ENCODE measurements at regions not wholly inside any gene's neighbourhood (a gene's known extent, or its start where the extent isn't known, plus 50 kb on each side); places are given as distances from the start of the nearest gene placed in this dataset.

DNA sequence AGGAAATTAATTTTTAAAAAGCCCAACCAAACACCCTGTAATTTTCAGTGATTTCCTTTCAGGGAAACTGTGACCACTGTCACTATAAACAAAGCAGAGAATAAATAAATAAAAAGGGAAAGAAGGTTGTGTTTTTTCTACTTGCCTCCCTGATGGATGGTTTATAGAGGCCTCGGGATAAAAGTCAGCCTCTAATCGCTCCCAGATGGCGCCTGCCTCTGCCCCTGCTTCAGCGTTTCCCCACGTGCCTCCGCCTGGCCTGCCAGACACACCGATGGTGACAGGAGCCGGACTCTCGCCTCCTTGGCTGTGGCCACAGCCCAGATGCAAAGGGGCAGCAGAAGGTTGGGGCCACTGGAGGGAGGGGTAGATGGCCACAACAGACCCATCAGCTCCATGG is 327.7 kb downstream of the CDC5L start:
- ChIA-PET CTCF (no interaction called here), POLR2A (no interaction called here)

DNA sequence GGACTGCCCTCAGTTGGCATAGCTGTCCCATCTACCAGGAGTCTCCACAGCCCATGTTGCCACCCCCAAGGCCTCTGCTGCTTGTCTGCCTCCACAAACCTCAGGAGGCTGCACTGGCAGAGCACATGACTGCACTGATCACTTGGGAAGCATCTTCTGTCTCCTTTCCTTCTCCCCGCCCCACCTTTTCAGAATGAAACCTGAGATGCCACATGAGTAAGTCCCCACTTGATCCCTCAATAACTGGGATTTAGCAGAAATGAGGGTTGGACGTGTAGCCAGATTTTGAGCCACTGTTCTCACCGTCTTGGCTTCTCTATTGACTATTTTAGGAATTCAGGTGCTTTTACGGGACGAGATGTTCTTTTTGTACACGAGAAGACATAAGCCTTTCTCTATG is 328.4 kb downstream of the CDC5L start:
- BruUV-seq (replicated peaks) = no TSS peak
- POLR2A ChIA-PET = no interaction called here
- intact Hi-C loops (cut with micrococcal nuclease; ENCODE audit: unreplicated experiment) = no loop called here
- TF ChIP-seq SIN3A (IDR thresholded peaks at IDR 0.05; ENCODE audit: borderline replicate concordance, insufficient read depth, low read depth, low read length) (no peak), POLR2AphosphoS5 (IDR thresholded peaks at IDR 0.05; ENCODE audit: low read depth, low read length) (no peak), TCF7L2 (IDR thresholded peaks at IDR 0.05; ENCODE audit: low read depth, low read length) (no peak)
- TF ChIP-seq, protein P1, sequence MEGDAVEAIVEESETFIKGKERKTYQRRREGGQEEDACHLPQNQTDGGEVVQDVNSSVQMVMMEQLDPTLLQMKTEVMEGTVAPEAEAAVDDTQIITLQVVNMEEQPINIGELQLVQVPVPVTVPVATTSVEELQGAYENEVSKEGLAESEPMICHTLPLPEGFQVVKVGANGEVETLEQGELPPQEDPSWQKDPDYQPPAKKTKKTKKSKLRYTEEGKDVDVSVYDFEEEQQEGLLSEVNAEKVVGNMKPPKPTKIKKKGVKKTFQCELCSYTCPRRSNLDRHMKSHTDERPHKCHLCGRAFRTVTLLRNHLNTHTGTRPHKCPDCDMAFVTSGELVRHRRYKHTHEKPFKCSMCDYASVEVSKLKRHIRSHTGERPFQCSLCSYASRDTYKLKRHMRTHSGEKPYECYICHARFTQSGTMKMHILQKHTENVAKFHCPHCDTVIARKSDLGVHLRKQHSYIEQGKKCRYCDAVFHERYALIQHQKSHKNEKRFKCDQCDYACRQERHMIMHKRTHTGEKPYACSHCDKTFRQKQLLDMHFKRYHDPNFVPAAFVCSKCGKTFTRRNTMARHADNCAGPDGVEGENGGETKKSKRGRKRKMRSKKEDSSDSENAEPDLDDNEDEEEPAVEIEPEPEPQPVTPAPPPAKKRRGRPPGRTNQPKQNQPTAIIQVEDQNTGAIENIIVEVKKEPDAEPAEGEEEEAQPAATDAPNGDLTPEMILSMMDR (IDR thresholded peaks at IDR 0.05) = no peak
- TF ChIP-seq, protein P2, sequence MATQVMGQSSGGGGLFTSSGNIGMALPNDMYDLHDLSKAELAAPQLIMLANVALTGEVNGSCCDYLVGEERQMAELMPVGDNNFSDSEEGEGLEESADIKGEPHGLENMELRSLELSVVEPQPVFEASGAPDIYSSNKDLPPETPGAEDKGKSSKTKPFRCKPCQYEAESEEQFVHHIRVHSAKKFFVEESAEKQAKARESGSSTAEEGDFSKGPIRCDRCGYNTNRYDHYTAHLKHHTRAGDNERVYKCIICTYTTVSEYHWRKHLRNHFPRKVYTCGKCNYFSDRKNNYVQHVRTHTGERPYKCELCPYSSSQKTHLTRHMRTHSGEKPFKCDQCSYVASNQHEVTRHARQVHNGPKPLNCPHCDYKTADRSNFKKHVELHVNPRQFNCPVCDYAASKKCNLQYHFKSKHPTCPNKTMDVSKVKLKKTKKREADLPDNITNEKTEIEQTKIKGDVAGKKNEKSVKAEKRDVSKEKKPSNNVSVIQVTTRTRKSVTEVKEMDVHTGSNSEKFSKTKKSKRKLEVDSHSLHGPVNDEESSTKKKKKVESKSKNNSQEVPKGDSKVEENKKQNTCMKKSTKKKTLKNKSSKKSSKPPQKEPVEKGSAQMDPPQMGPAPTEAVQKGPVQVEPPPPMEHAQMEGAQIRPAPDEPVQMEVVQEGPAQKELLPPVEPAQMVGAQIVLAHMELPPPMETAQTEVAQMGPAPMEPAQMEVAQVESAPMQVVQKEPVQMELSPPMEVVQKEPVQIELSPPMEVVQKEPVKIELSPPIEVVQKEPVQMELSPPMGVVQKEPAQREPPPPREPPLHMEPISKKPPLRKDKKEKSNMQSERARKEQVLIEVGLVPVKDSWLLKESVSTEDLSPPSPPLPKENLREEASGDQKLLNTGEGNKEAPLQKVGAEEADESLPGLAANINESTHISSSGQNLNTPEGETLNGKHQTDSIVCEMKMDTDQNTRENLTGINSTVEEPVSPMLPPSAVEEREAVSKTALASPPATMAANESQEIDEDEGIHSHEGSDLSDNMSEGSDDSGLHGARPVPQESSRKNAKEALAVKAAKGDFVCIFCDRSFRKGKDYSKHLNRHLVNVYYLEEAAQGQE (IDR thresholded peaks at IDR 0.05; ENCODE audit: insufficient read depth in 1 of 2, low read depth in 2 of 2, low read length in 1 of 2) = no peak
- Histone ChIP-seq H3K36me3 (ENCODE audit: control insufficient read depth, insufficient read depth, low read length) (no peaks in the 10 kb centered on the region), H3K9me3 (ENCODE audit: control insufficient read depth, insufficient read depth, low read depth, low read length) (no peaks in the 10 kb centered on the region), H3K27ac (ENCODE audit: low read length) (no peak overlapping the region), H3K27me3 (ENCODE audit: control insufficient read depth, insufficient read depth, low read length) (no peaks in the 10 kb centered on the region; the same call in none of the 2 replicates), H3K4me1 (ENCODE audit: control insufficient read depth, insufficient read depth, low read length) (no peaks in the 10 kb centered on the region), H3K4me3 (ENCODE audit: low read depth in 2 of 2, low read length in 2 of 2) (no peak overlapping the region)
- DNase-seq (ENCODE audit: low read depth, low spot score) (no peak), ATAC-seq (no peak)
- CTCF ChIA-PET = no interaction called here
- in situ Hi-C loops (cut with HindIII; ENCODE audit: low pct_unique_long_range_greater_than_20kb, low sequenced_read_pairs) = no loop called here

More for the DNA sequence above, 327.7 kb downstream of the CDC5L start:
- ATAC-seq = no peak
- no peak for DNase-seq (ENCODE audit: low read depth, low spot score)
- Histone ChIP-seq H3K4me3 (ENCODE audit: low read depth in 2 of 2, low read length in 2 of 2) (no peak overlapping the region), H3K27me3 (ENCODE audit: control insufficient read depth, insufficient read depth, low read length) (no peaks in the 10 kb centered on the region; the same call in none of the 2 replicates), H3K9me3 (ENCODE audit: control insufficient read depth, insufficient read depth, low read depth, low read length) (no peaks in the 10 kb centered on the region), H3K36me3 (ENCODE audit: control insufficient read depth, insufficient read depth, low read length) (no peaks in the 10 kb centered on the region), H3K27ac (ENCODE audit: low read length) (no peak overlapping the region), H3K4me1 (ENCODE audit: control insufficient read depth, insufficient read depth, low read length) (no peaks in the 10 kb centered on the region)
- BruUV-seq (replicated peaks) = no TSS peak
- in situ Hi-C loops (cut with HindIII; ENCODE audit: low pct_unique_long_range_greater_than_20kb, low sequenced_read_pairs) (no loop called here), intact Hi-C loops (cut with micrococcal nuclease; ENCODE audit: unreplicated experiment) (no loop called here)
- TF ChIP-seq POLR2AphosphoS5 (IDR thresholded peaks at IDR 0.05; ENCODE audit: low read depth, low read length) (no peak), TCF7L2 (IDR thresholded peaks at IDR 0.05; ENCODE audit: low read depth, low read length) (no peak), SIN3A (IDR thresholded peaks at IDR 0.05; ENCODE audit: borderline replicate concordance, insufficient read depth, low read depth, low read length) (no peak)
- TF ChIP-seq, protein P1 (IDR thresholded peaks at IDR 0.05) = no peak
